H1 (cell line): ENCODE measurements at regions not wholly inside any gene's neighbourhood (a gene's known extent, or its start where the extent isn't known, plus 50 kb on each side); places are given as distances from the start of the nearest gene placed in this dataset.

Experiments
- CTCF ChIA-PET: fragments of 300-600 bp; sonication (Branson Sonifier 250); formaldehyde crosslinking; loops from one replicate; lab custom pipeline; 2021; ENCODE audit not compliant: partially characterized antibody; lab: Charles Lee
- POLR2A ChIA-PET: fragments of 300-600 bp; sonication (Branson Sonifier 250); formaldehyde crosslinking; loops from one replicate; lab custom pipeline; 2021; ENCODE audit warnings: inconsistent platforms; ENCODE audit not compliant: partially characterized antibody; lab: Charles Lee
- DNase-seq, 2 experiments: peaks; one replicate each; pipeline versions ENCODE4 v3.0.0 to v3.0.0-alpha.2; 2010 to 2022; ENCODE audit warnings: low spot score in 2 of 2, low read depth in 1 of 2, mixed read lengths in 1 of 2
- FAIRE-seq: peaks from 2 replicates; lab custom pipeline; 2011; peaks lifted over from hg19 to GRCh38; lab: Jason Lieb, UNC
- H2AFZ ChIP-seq: 2 replicates; pipeline ENCODE4 v1.8.1; 2012; ENCODE audit warnings: low read length, inconsistent platforms
- H2AK5ac ChIP-seq: 2 replicates; pipeline ENCODE4 v1.6.1; 2013; ENCODE audit warnings: low read depth, low read length
- H2BK120ac ChIP-seq: replicated peaks from 2 replicates; pipeline ENCODE3; 2013; ENCODE audit warnings: low read depth, low read length, inconsistent platforms
- H2BK12ac ChIP-seq: 2 replicates; pipeline ENCODE4 v1.6.1; 2013; ENCODE audit warnings: low read depth, low read length
- H2BK15ac ChIP-seq: 2 replicates; pipeline ENCODE4 v1.6.1; 2013; ENCODE audit warnings: low read length
- H2BK20ac ChIP-seq: 2 replicates; pipeline ENCODE4 v1.6.1; 2013; ENCODE audit warnings: low read length
- H2BK5ac ChIP-seq: 2 replicates; pipeline ENCODE4 v1.6.1; 2013; ENCODE audit warnings: low read depth, low read length
- H3K14ac ChIP-seq: 2 replicates; pipeline ENCODE4 v1.6.1; 2013; ENCODE audit warnings: inconsistent platforms; ENCODE audit not compliant: insufficient read length
- H3K18ac ChIP-seq: 2 replicates; pipeline ENCODE4 v1.6.1; 2013; ENCODE audit warnings: low read length; ENCODE audit errors: extremely low read depth
- H3K23ac ChIP-seq: 2 replicates; pipeline ENCODE4 v1.6.1; 2013; ENCODE audit warnings: inconsistent platforms; ENCODE audit not compliant: insufficient read length
- H3K23me2 ChIP-seq: 2 replicates; pipeline ENCODE4 v1.6.1; 2013; ENCODE audit warnings: low read depth, low read length
- H3K27ac ChIP-seq: 2 replicates; pipeline ENCODE4 v1.6.1; 2011; ENCODE audit warnings: low read depth, low read length, inconsistent platforms
- H3K27me3 ChIP-seq, 4 experiments: replicated peaks in 1 of 4; 1 replicate in 1 of 4; 2 replicates in 3 of 4; pipeline versions ENCODE4 v1.6.1 to v1.8.1; 2011 to 2013; ENCODE audit warnings: low read length in 3 of 4, mild to moderate bottlenecking in 3 of 4, inconsistent platforms in 2 of 4, mixed read lengths in 2 of 4, moderate library complexity in 1 of 4; ENCODE audit not compliant: control insufficient read depth in 3 of 4, insufficient read depth in 3 of 4; ENCODE audit errors: extremely low read depth in 1 of 4
- H3K36me3 ChIP-seq, 4 experiments: 2 replicates each; pipeline versions ENCODE4 v1.6.1 to v1.8.1; 2011 to 2013; ENCODE audit warnings: mild to moderate bottlenecking in 4 of 4, low read length in 3 of 4, moderate library complexity in 2 of 4, control low read depth in 1 of 4, inconsistent platforms in 1 of 4; ENCODE audit not compliant: insufficient read depth in 4 of 4, control insufficient read depth in 2 of 4
- H3K4ac ChIP-seq: replicated peaks from 2 replicates; pipeline ENCODE3; 2013; ENCODE audit warnings: low read length, low read depth, mixed read lengths, inconsistent platforms; ENCODE audit not compliant: insufficient read length
- H3K4me1 ChIP-seq, 4 experiments: replicated peaks in 1 of 4; 1 replicate in 1 of 4; 2 replicates in 3 of 4; pipeline versions ENCODE4 v1.6.1 to v1.8.1; 2011 to 2013; ENCODE audit warnings: low read length in 3 of 4, inconsistent platforms in 2 of 4, mixed read lengths in 1 of 4; ENCODE audit not compliant: insufficient read depth in 4 of 4, control insufficient read depth in 3 of 4
- H3K4me2 ChIP-seq, 2 experiments: 2 replicates each; pipeline versions ENCODE4 v1.6.1 to v1.8.1; 2011 to 2013; ENCODE audit warnings: low read depth in 2 of 2, low read length in 2 of 2, control low read depth in 1 of 2, inconsistent platforms in 1 of 2, mild to moderate bottlenecking in 1 of 2; ENCODE audit not compliant: insufficient read depth in 1 of 2
- H3K4me3 ChIP-seq, 4 experiments: fragments of 200-600, 300-600 bp in 1 of 4; sonication (generic), shearing (Covaris generic), sonication (Bioruptor Twin) in 1 of 4; 2 replicates each; pipeline versions ENCODE4 v1.5.1 to v1.8.1; 2011 to 2016; ENCODE audit warnings: low read length in 4 of 4, low read depth in 3 of 4, control low read depth in 2 of 4, inconsistent platforms in 2 of 4, mild to moderate bottlenecking in 2 of 4, mixed read lengths in 1 of 4, moderate library complexity in 1 of 4; ENCODE audit not compliant: insufficient read depth in 2 of 4; ENCODE audit errors: extremely low read depth in 1 of 4
- H3K56ac ChIP-seq: replicated peaks from 2 replicates; pipeline ENCODE3; 2013; ENCODE audit warnings: low read depth, mild to moderate bottlenecking, mixed read lengths, low read length, inconsistent platforms; ENCODE audit not compliant: insufficient read length
- H3K79me1 ChIP-seq: 2 replicates; pipeline ENCODE4 v1.6.1; 2013; ENCODE audit warnings: low read depth, low read length, control low read depth
- H3K79me2 ChIP-seq, 2 experiments: 2 replicates each; pipeline versions ENCODE4 v1.6.1 to v1.8.1; 2012 to 2013; ENCODE audit warnings: low read length in 2 of 2, mild to moderate bottlenecking in 2 of 2, inconsistent platforms in 1 of 2; ENCODE audit not compliant: insufficient read depth in 2 of 2, control insufficient read depth in 1 of 2
- H3K9ac ChIP-seq, 4 experiments: replicated peaks in 1 of 4; 1 replicate in 1 of 4; 2 replicates in 3 of 4; pipeline versions ENCODE4 v1.6.1 to v1.8.1; 2011 to 2013; ENCODE audit warnings: low read depth in 3 of 4, low read length in 3 of 4, control low read depth in 2 of 4, mild to moderate bottlenecking in 2 of 4, moderate library complexity in 2 of 4, inconsistent platforms in 1 of 4; ENCODE audit errors: extremely low read depth in 1 of 4
- H3K9me3 ChIP-seq, 2 experiments: 2 replicates each; pipeline versions ENCODE4 v1.6.1 to v1.8.1; 2012 to 2013; ENCODE audit warnings: mild to moderate bottlenecking in 2 of 2, moderate library complexity in 2 of 2, control low read depth in 1 of 2, inconsistent platforms in 1 of 2, low read depth in 1 of 2, low read length in 1 of 2, mixed read lengths in 1 of 2; ENCODE audit not compliant: insufficient read depth in 2 of 2
- H4K20me1 ChIP-seq, 2 experiments: replicated peaks in 1 of 2; 2 replicates each; pipeline versions ENCODE3 to v1.8.1; 2011 to 2013; ENCODE audit warnings: inconsistent platforms in 2 of 2, low read length in 2 of 2, mild to moderate bottlenecking in 1 of 2; ENCODE audit not compliant: insufficient read depth in 2 of 2, control insufficient read depth in 1 of 2
- H4K5ac ChIP-seq: 2 replicates; pipeline ENCODE4 v1.6.1; 2013; ENCODE audit warnings: low read length, low read depth, mixed read lengths, inconsistent platforms; ENCODE audit not compliant: insufficient read length
- H4K8ac ChIP-seq: 2 replicates; pipeline ENCODE4 v1.8.0; 2013; ENCODE audit warnings: mild to moderate bottlenecking, moderate library complexity, low read length, inconsistent platforms; ENCODE audit not compliant: insufficient read depth; ENCODE audit errors: extremely low read depth
- H4K91ac ChIP-seq: replicated peaks from 2 replicates; pipeline ENCODE3; 2013; ENCODE audit warnings: low read length, mixed read lengths, inconsistent platforms; ENCODE audit not compliant: insufficient read length
- HDAC6 ChIP-seq: IDR thresholded peaks from one replicate; pipeline ENCODE4 v1.7.1; 2012; ENCODE audit warnings: low read depth, mild to moderate bottlenecking, inconsistent platforms, low read length, moderate library complexity
- NANOG ChIP-seq: IDR thresholded peaks from 2 replicates; pipeline ENCODE4 v1.6.1; 2011; ENCODE audit warnings: low read length, low read depth, mild to moderate bottlenecking, inconsistent platforms; ENCODE audit not compliant: insufficient read depth, poor library complexity, severe bottlenecking
- TAF1 ChIP-seq: IDR thresholded peaks from 2 replicates; pipeline ENCODE4 v1.6.1; 2011; ENCODE audit warnings: mild to moderate bottlenecking, low read depth, low read length
- YY1 ChIP-seq: IDR thresholded peaks from 2 replicates; pipeline ENCODE4 v1.6.1; 2011; ENCODE audit warnings: low read depth, mild to moderate bottlenecking, low read length
- ZNF274 ChIP-seq: IDR thresholded peaks from 2 replicates; pipeline ENCODE4 v1.7.0; 2012; ENCODE audit warnings: low read length, borderline replicate concordance; ENCODE audit errors: extremely low read depth
- WGBS, 2 experiments: shearing (Covaris generic) in 1 of 2; methylation state at CpG; one replicate each; pipeline versions ENCODE4 v1.1.6 to v1.1.7; 2013 to 2015; ENCODE audit warnings: low lambda C conversion rate in 2 of 2, mixed read lengths in 2 of 2, inconsistent platforms in 1 of 2, low coverage in 1 of 2, missing lambda C conversion rate in 1 of 2; ENCODE audit not compliant: insufficient replicate concordance in 2 of 2, insufficient coverage in 1 of 2, insufficient read length in 1 of 2; ENCODE audit errors: extremely low coverage in 1 of 2, missing lambda C conversion rate in 1 of 2; 5-methylcytosine and 5-hydroxymethylcytosine counted together

GRCh38 chr4:141833209-141833608, 196.8 kb downstream of the IL15 start:
- Histone ChIP-seq H3K23me2 (no peaks in the 10 kb centered on the region), H2AFZ (no peak overlapping the region), H3K4me3 (no peak overlapping the region), H3K36me3 (no peaks in the 10 kb centered on the region; a peak in 1 of 8 replicates), H4K5ac (no peak overlapping the region), H2BK5ac (no peak overlapping the region), H3K4me2 (no peak overlapping the region), H3K9me3 (peaks cover 0 to 6% of the 10 kb centered on the region in 2 experiments; a peak in 2 of 4 replicates), H3K79me1 (no peaks in the 10 kb centered on the region), H3K9ac (no peak overlapping the region), H3K56ac (no peak overlapping the region), H4K20me1 (no peaks in the 10 kb centered on the region), H2AK5ac (no peak overlapping the region), H3K4me1 (no peaks in the 10 kb centered on the region), H2BK20ac (no peak overlapping the region), H2BK12ac (no peak overlapping the region), H3K79me2 (no peaks in the 10 kb centered on the region), H4K91ac (no peak overlapping the region), H3K27ac (no peak overlapping the region), H3K23ac (no peak overlapping the region), H3K18ac (no peak overlapping the region), H3K4ac (no peak overlapping the region), H4K8ac (no peak overlapping the region), H2BK120ac (no peak overlapping the region), H3K27me3 (no peaks in the 10 kb centered on the region), H2BK15ac (no peak overlapping the region), H3K14ac (no peak overlapping the region)
- FAIRE-seq, result no peak
- ChIA-PET CTCF (interaction anchor here (0.9 kb wide), 1 partner anchor 130 kb away, joined by 3 read pairs; no protein-coding TSS in a partner anchor), POLR2A (no interaction called here)
- TF ChIP-seq TAF1, result no peak
- no peak for TF ChIP-seq NANOG
- no peak for TF ChIP-seq ZNF274
- no peak for TF ChIP-seq HDAC6
- TF ChIP-seq YY1, result no peak
- WGBS, 2 experiments, result 100% methylated on average over 4 of the region's 4 CpGs; no CpG with 5 or more reads in 1 of the 2 experiments
- DNase-seq, result no peak
